GM23248 (cell line): ENCODE measurements at regions not wholly inside any gene's neighbourhood (a gene's known extent, or its start where the extent isn't known, plus 50 kb on each side); places are given as distances from the start of the nearest gene placed in this dataset.
"Not testable (repeated sequence)": the region's sequence is repeated elsewhere in the genome, so short reads cannot be mapped to it uniquely, and the experiment has no call there.

ENCODE experiments used
- EZH2 ChIP-seq: fragments of 200-600 bp; sonication (generic); IDR thresholded peaks from 2 replicates; pipeline ENCODE4 v1.6.1; 2018; ENCODE audit warnings: antibody characterized with exemption, mild to moderate bottlenecking; ENCODE audit not compliant: insufficient read depth, poor library complexity, severe bottlenecking
- EZH2phosphoT487 ChIP-seq: fragments of 200-600 bp; sonication (generic); IDR thresholded peaks from 2 replicates; pipeline ENCODE4 v1.6.1; 2018; ENCODE audit warnings: antibody characterized with exemption, moderate library complexity, mild to moderate bottlenecking, low read depth; ENCODE audit not compliant: insufficient read depth

GRCh38 chr18:14987377-14987776 is 239.4 kb downstream of the ANKRD30B start:
- TF ChIP-seq EZH2, EZH2phosphoT487: not testable (repeated sequence)
